Mesenchymal stem cell (in vitro differentiated cells and primary cell): ENCODE measurements at regions not wholly inside any gene's neighbourhood (a gene's known extent, or its start where the extent isn't known, plus 50 kb on each side); places are given as distances from the start of the nearest gene placed in this dataset.

ENCODE experiments used
- DNase-seq: peaks from one replicate; pipeline ENCODE4 v3.0.0-alpha.2; 2013
- H2AFZ ChIP-seq: one replicate; pipeline ENCODE4 v1.6.1; 2013; ENCODE audit warnings: low read depth, mild to moderate bottlenecking, control low read depth, inconsistent platforms, low read length, moderate library complexity
- H2AK5ac ChIP-seq: 2 replicates; pipeline ENCODE4 v1.6.1; 2013; ENCODE audit warnings: low read length, moderate library complexity, mild to moderate bottlenecking, inconsistent platforms; ENCODE audit not compliant: severe bottlenecking
- H2BK120ac ChIP-seq: one replicate; pipeline ENCODE4 v1.6.1; 2013; ENCODE audit warnings: low read depth, mild to moderate bottlenecking, inconsistent platforms, low read length, moderate library complexity
- H2BK12ac ChIP-seq, 2 experiments: one replicate each; pipeline ENCODE4 v1.6.1; 2013; ENCODE audit warnings: inconsistent platforms in 2 of 2, low read length in 2 of 2, mild to moderate bottlenecking in 2 of 2, moderate library complexity in 2 of 2, control low read depth in 1 of 2
- H2BK15ac ChIP-seq: one replicate; pipeline ENCODE4 v1.6.1; 2013; ENCODE audit warnings: mild to moderate bottlenecking, low read depth, inconsistent platforms; ENCODE audit not compliant: poor library complexity, severe bottlenecking
- H2BK5ac ChIP-seq: 2 replicates; pipeline ENCODE4 v1.6.1; 2013; ENCODE audit warnings: low read depth, mild to moderate bottlenecking, low read length, control low read depth, inconsistent platforms; ENCODE audit not compliant: poor library complexity, severe bottlenecking
- H3K14ac ChIP-seq, 2 experiments: one replicate each; pipeline ENCODE4 v1.6.1; 2013; ENCODE audit warnings: inconsistent platforms in 2 of 2, low read length in 2 of 2, control low read depth in 1 of 2, mild to moderate bottlenecking in 1 of 2, moderate library complexity in 1 of 2
- H3K18ac ChIP-seq, 2 experiments: one replicate each; pipeline ENCODE4 v1.6.1; 2013; ENCODE audit warnings: inconsistent platforms in 2 of 2, low read length in 2 of 2, control low read depth in 1 of 2, low read depth in 1 of 2, mild to moderate bottlenecking in 1 of 2
- H3K23ac ChIP-seq, 2 experiments: one replicate each; pipeline ENCODE4 v1.6.1; 2013; ENCODE audit warnings: inconsistent platforms in 2 of 2, low read length in 2 of 2, mild to moderate bottlenecking in 2 of 2, moderate library complexity in 2 of 2, control low read depth in 1 of 2
- H3K27ac ChIP-seq: 2 replicates; pipeline ENCODE4 v1.5.1; 2013; ENCODE audit warnings: mild to moderate bottlenecking, moderate library complexity, low read length, control low read depth, inconsistent platforms; ENCODE audit not compliant: poor library complexity, severe bottlenecking
- H3K27me3 ChIP-seq, 2 experiments: 2 replicates each; pipeline versions ENCODE4 v1.6.1 to v1.7.0; 2013; ENCODE audit warnings: low read length in 2 of 2, mild to moderate bottlenecking in 2 of 2, moderate library complexity in 2 of 2, control low read depth in 1 of 2, inconsistent platforms in 1 of 2; ENCODE audit not compliant: control insufficient read depth in 1 of 2, insufficient read depth in 1 of 2
- H3K36me3 ChIP-seq, 2 experiments: 2 replicates each; pipeline versions ENCODE4 v1.6.1 to v1.7.0; 2013; ENCODE audit warnings: low read length in 2 of 2, control low read depth in 1 of 2, inconsistent platforms in 1 of 2, low read depth in 1 of 2, mild to moderate bottlenecking in 1 of 2; ENCODE audit not compliant: insufficient read depth in 2 of 2, control insufficient read depth in 1 of 2
- H3K4ac ChIP-seq, 2 experiments: one replicate each; pipeline ENCODE4 v1.6.1; 2013; ENCODE audit warnings: inconsistent platforms in 2 of 2, low read length in 2 of 2, mild to moderate bottlenecking in 2 of 2, moderate library complexity in 2 of 2, control low read depth in 1 of 2, low read depth in 1 of 2
- H3K4me1 ChIP-seq: 2 replicates; pipeline ENCODE4 v1.6.1; 2013; ENCODE audit warnings: low read depth, low read length, control low read depth; ENCODE audit not compliant: control insufficient read depth, insufficient read depth
- H3K4me2 ChIP-seq: 2 replicates; pipeline ENCODE4 v1.6.1; 2013; ENCODE audit warnings: low read length, mild to moderate bottlenecking, inconsistent platforms; ENCODE audit not compliant: poor library complexity, severe bottlenecking
- H3K4me3 ChIP-seq, 2 experiments: 2 replicates each; pipeline versions ENCODE4 v1.5.1 to v1.7.0; 2013; ENCODE audit warnings: low read length in 2 of 2, mild to moderate bottlenecking in 2 of 2, control low read depth in 1 of 2, low read depth in 1 of 2; ENCODE audit not compliant: insufficient read depth in 1 of 2
- H3K79me1 ChIP-seq: replicated peaks from 2 replicates; pipeline ENCODE4 v1.6.1; 2013; ENCODE audit warnings: mild to moderate bottlenecking, control low read depth, low read length, inconsistent platforms; ENCODE audit not compliant: poor library complexity, severe bottlenecking
- H3K9ac ChIP-seq: 2 replicates; pipeline ENCODE4 v1.7.0; 2013; ENCODE audit warnings: mild to moderate bottlenecking, low read length, moderate library complexity
- H3K9me3 ChIP-seq: 2 replicates; pipeline ENCODE4 v1.7.0; 2013; ENCODE audit warnings: mild to moderate bottlenecking, low read length; ENCODE audit not compliant: control insufficient read depth
- H4K8ac ChIP-seq: one replicate; pipeline ENCODE4 v1.6.1; 2013; ENCODE audit warnings: inconsistent platforms, mild to moderate bottlenecking, low read length, moderate library complexity
- H4K91ac ChIP-seq: one replicate; pipeline ENCODE4 v1.6.1; 2013; ENCODE audit warnings: mild to moderate bottlenecking, low read length, inconsistent platforms
- WGBS: methylation state at CpG from one replicate; pipeline ENCODE4 v1.1.7; 2013; ENCODE audit warnings: mixed read lengths; 5-methylcytosine and 5-hydroxymethylcytosine counted together

GRCh38 chr4:137866671-137867070, 334.4 kb upstream of the PCDH18 start:
- Histone ChIP-seq H3K4me1 (no peaks in the 10 kb centered on the region), H3K14ac (no peak overlapping the region), H2AFZ (no peak overlapping the region), H3K27me3 (no peaks in the 10 kb centered on the region), H3K18ac (no peak overlapping the region), H3K4me2 (no peak overlapping the region), H2BK15ac (no peak overlapping the region), H3K4ac (no peak overlapping the region), H3K27ac (no peak overlapping the region), H4K8ac (no peak overlapping the region), H3K23ac (no peak overlapping the region), H2BK120ac (no peak overlapping the region), H2BK12ac (no peak overlapping the region), H3K4me3 (no peak overlapping the region), H2BK5ac (no peak overlapping the region), H3K9me3 (no peaks in the 10 kb centered on the region), H3K79me1 (no peaks in the 10 kb centered on the region), H4K91ac (no peak overlapping the region), H2AK5ac (no peak overlapping the region), H3K9ac (no peak overlapping the region), H3K36me3 (no peaks in the 10 kb centered on the region)
- no peak for DNase-seq
- 92% methylated on average over 3 of the region's 3 CpGs for WGBS

GRCh38 chr4:137861682-137862081, 329.4 kb upstream of the PCDH18 start:
- Histone ChIP-seq H3K4me2 (no peak overlapping the region), H3K18ac (no peak overlapping the region), H3K27ac (no peak overlapping the region), H2BK15ac (no peak overlapping the region), H3K4me1 (no peaks in the 10 kb centered on the region), H2BK12ac (no peak overlapping the region), H3K14ac (no peak overlapping the region), H3K4ac (no peak overlapping the region), H2BK5ac (no peak overlapping the region), H2AFZ (no peak overlapping the region), H4K91ac (no peak overlapping the region), H3K9ac (no peak overlapping the region), H3K79me1 (no peaks in the 10 kb centered on the region), H3K27me3 (no peaks in the 10 kb centered on the region), H3K9me3 (no peaks in the 10 kb centered on the region), H3K23ac (no peak overlapping the region), H3K4me3 (no peak overlapping the region), H4K8ac (no peak overlapping the region), H2AK5ac (no peak overlapping the region), H3K36me3 (no peaks in the 10 kb centered on the region), H2BK120ac (no peak overlapping the region)
- DNase-seq: peak; percentile 24

- Histone ChIP-seq H2BK120ac (no peak overlapping the region), H4K91ac (no peak overlapping the region), H2BK5ac (no peak overlapping the region), H3K23ac (no peak overlapping the region), H3K4ac (no peak overlapping the region), H3K18ac (no peak overlapping the region), H2AK5ac (no peak overlapping the region), H3K79me1 (no peaks in the 10 kb centered on the region), H3K4me1 (no peaks in the 10 kb centered on the region), H2BK15ac (no peak overlapping the region), H3K9ac (no peak overlapping the region), H3K36me3 (no peaks in the 10 kb centered on the region), H3K27me3 (no peaks in the 10 kb centered on the region), H3K27ac (no peak overlapping the region), H2AFZ (no peak overlapping the region), H3K4me2 (no peak overlapping the region), H2BK12ac (no peak overlapping the region), H3K14ac (no peak overlapping the region), H3K9me3 (no peaks in the 10 kb centered on the region), H4K8ac (peak overlapping the region; percentile 55), H3K4me3 (no peak overlapping the region)
- no peak for DNase-seq
- 91% methylated on average over 29 of the region's 29 CpGs for WGBS
These were observed 321.1 kb upstream of the PCDH18 start for GRCh38 chr4:137853424-137853823.

- Histone ChIP-seq H2BK15ac (no peak overlapping the region), H2AK5ac (no peak overlapping the region), H3K9ac (no peak overlapping the region), H3K9me3 (no peaks in the 10 kb centered on the region), H4K8ac (no peak overlapping the region), H2BK5ac (no peak overlapping the region), H3K27me3 (no peaks in the 10 kb centered on the region), H3K4me1 (no peaks in the 10 kb centered on the region), H3K4me3 (no peak overlapping the region), H3K14ac (no peak overlapping the region), H3K4ac (no peak overlapping the region), H3K4me2 (no peak overlapping the region), H3K36me3 (no peaks in the 10 kb centered on the region), H3K79me1 (no peaks in the 10 kb centered on the region), H2BK12ac (no peak overlapping the region), H3K18ac (no peak overlapping the region), H2AFZ (no peak overlapping the region), H3K23ac (no peak overlapping the region), H2BK120ac (no peak overlapping the region), H4K91ac (no peak overlapping the region), H3K27ac (no peak overlapping the region)
- 92% methylated on average over 1 of the region's 2 CpGs for WGBS
- DNase-seq: no peak
These were observed 320.0 kb upstream of the PCDH18 start for GRCh38 chr4:137852326-137852725.
